ENCODE measurements at regions not wholly inside any gene's neighbourhood (a gene's known extent, or its start where the extent isn't known, plus 50 kb on each side); places are given as distances from the start of the nearest gene placed in this dataset.

- DNase-seq (ENCODE audit: low spot score): no peak
Observed at GRCh38 chr2:134080386-134081089, 173.3 kb upstream of the MGAT5 start.

- no peak for DNase-seq (ENCODE audit: low spot score)
Observed at GRCh38 chr2:134081238-134081938, 172.5 kb upstream of the MGAT5 start.

- no peak for DNase-seq (ENCODE audit: low spot score)
Observed at GRCh38 chr2:134083548-134083947, 170.3 kb upstream of the MGAT5 start.

- DNase-seq (ENCODE audit: low spot score): no peak
Observed at GRCh38 chr2:134086594-134087219, 167.2 kb upstream of the MGAT5 start.

GRCh38 chr2:134087371-134087921 is 166.4 kb upstream of the MGAT5 start:
- no peak for DNase-seq (ENCODE audit: low spot score)

- no peak for DNase-seq (ENCODE audit: low spot score)
Observed at GRCh38 chr2:134089454-134089853, 164.4 kb upstream of the MGAT5 start.

- DNase-seq (ENCODE audit: low spot score): no peak
Observed at GRCh38 chr2:134097740-134098139, 156.1 kb upstream of the MGAT5 start.

GRCh38 chr2:134098321-134098720 is 155.6 kb upstream of the MGAT5 start:
- DNase-seq (ENCODE audit: low spot score): no peak

- DNase-seq (ENCODE audit: low spot score): no peak
Observed at GRCh38 chr2:134099273-134099672, 154.6 kb upstream of the MGAT5 start.

GRCh38 chr2:134103196-134103595 is 150.7 kb upstream of the MGAT5 start:
- no peak for DNase-seq (ENCODE audit: low spot score)

- no peak for DNase-seq (ENCODE audit: low spot score)
Observed at GRCh38 chr2:134104754-134105153, 149.1 kb upstream of the MGAT5 start.

- no peak for DNase-seq (ENCODE audit: low spot score)
Observed at GRCh38 chr2:134107402-134107801, 146.5 kb upstream of the MGAT5 start.

- DNase-seq (ENCODE audit: low spot score): no peak
Observed at GRCh38 chr2:134108113-134108512, 145.8 kb upstream of the MGAT5 start.

GRCh38 chr2:134109246-134109645 is 144.6 kb upstream of the MGAT5 start:
- no peak for DNase-seq (ENCODE audit: low spot score)

GRCh38 chr2:134109725-134110124 is 144.1 kb upstream of the MGAT5 start:
- DNase-seq (ENCODE audit: low spot score): no peak

GRCh38 chr2:134110532-134110931 is 143.3 kb upstream of the MGAT5 start:
- no peak for DNase-seq (ENCODE audit: low spot score)

- DNase-seq (ENCODE audit: low spot score): no peak
Observed at GRCh38 chr2:134117676-134118075, 136.2 kb upstream of the MGAT5 start.

- DNase-seq (ENCODE audit: low spot score): peak; percentile 88
Observed at GRCh38 chr2:134118279-134119116, 135.4 kb upstream of the MGAT5 start.

- no peak for DNase-seq (ENCODE audit: low spot score)
Observed at GRCh38 chr2:134119117-134119712, 134.7 kb upstream of the MGAT5 start.

GRCh38 chr2:134119713-134120405 is 134.0 kb upstream of the MGAT5 start:
- peak; percentile 94 for DNase-seq (ENCODE audit: low spot score)

- peak; percentile 45 for DNase-seq (ENCODE audit: low spot score)
Observed at GRCh38 chr2:134120406-134120732, 133.5 kb upstream of the MGAT5 start.
